ENCODE measurements at regions not wholly inside any gene's neighbourhood (a gene's known extent, or its start where the extent isn't known, plus 50 kb on each side); places are given as distances from the start of the nearest gene placed in this dataset.

- TF ChIP-seq CTCF (IDR thresholded peaks at IDR 0.05; ENCODE audit: extremely low read depth in 1 of 2, insufficient read depth in 1 of 2, low read depth in 1 of 2, low read length in 2 of 2) (no peak), POLR2A (IDR thresholded peaks at IDR 0.05; ENCODE audit: low read depth, low read length) (no peak), FOS (IDR thresholded peaks at IDR 0.05; ENCODE audit: borderline replicate concordance, insufficient read depth, low read length) (no peak)
These were observed 147.2 kb upstream of the WDFY3 start for GRCh38 chr4:85113706-85114105.
